Endothelial cell of umbilical vein (primary cell): ENCODE measurements at regions not wholly inside any gene's neighbourhood (a gene's known extent, or its start where the extent isn't known, plus 50 kb on each side); places are given as distances from the start of the nearest gene placed in this dataset.

Experiments
- BruUV-seq: library from RNA; stranded (reverse); fragments of 400-500 nt; replicated peaks from 2 replicates; lab custom pipeline; 2021; lab: Mats Ljungman, UMichigan
- CTCF ChIA-PET: fragments of 300-600, 350-600 bp; sonication (Branson Sonifier 250); formaldehyde crosslinking; loops from one replicate; lab custom pipeline; 2021; ENCODE audit warnings: antibody characterized with exemption, inconsistent platforms; lab: Charles Lee
- POLR2A ChIA-PET: fragments of 300-600, 350-600 bp; sonication (Branson Sonifier 250); formaldehyde crosslinking; loops from one replicate; lab custom pipeline; 2021; ENCODE audit warnings: antibody characterized with exemption, inconsistent platforms; lab: Charles Lee
- DNase-seq: peaks from one replicate; pipeline ENCODE4 v3.0.0-alpha.2; 2011; ENCODE audit warnings: low read depth, low spot score
- FAIRE-seq: peaks from 2 replicates; lab custom pipeline; 2011; peaks lifted over from hg19 to GRCh38; lab: Jason Lieb, UNC
- H2AFZ ChIP-seq: 2 replicates; pipeline ENCODE4 v1.6.0; 2012; ENCODE audit warnings: low read depth, low read length, control low read depth, inconsistent platforms
- H3K27ac ChIP-seq: 2 replicates; pipeline ENCODE4 v1.5.1; 2011; ENCODE audit warnings: low read depth, mild to moderate bottlenecking, control low read depth, low read length, moderate library complexity; ENCODE audit not compliant: insufficient read depth
- H3K27me3 ChIP-seq, 2 experiments: 2 replicates each; pipeline versions ENCODE4 v1.6.0 to v1.6.1; 2011; ENCODE audit warnings: low read length in 2 of 2, mixed read lengths in 1 of 2; ENCODE audit not compliant: control insufficient read depth in 2 of 2, insufficient read depth in 2 of 2
- H3K36me3 ChIP-seq, 2 experiments: 2 replicates in 1 of 2; 3 replicates in 1 of 2; pipeline ENCODE4 v1.5.1; 2011; ENCODE audit warnings: low read length in 2 of 2, mild to moderate bottlenecking in 1 of 2, moderate library complexity in 1 of 2; ENCODE audit not compliant: control insufficient read depth in 2 of 2, insufficient read depth in 2 of 2; ENCODE audit errors: extremely low read depth in 1 of 2
- H3K4me1 ChIP-seq: 3 replicates; pipeline ENCODE4 v1.5.1; 2011; ENCODE audit warnings: mild to moderate bottlenecking, low read length; ENCODE audit not compliant: control insufficient read depth, insufficient read depth; ENCODE audit errors: extremely low read depth
- H3K4me2 ChIP-seq: 2 replicates; pipeline ENCODE4 v1.6.1; 2011; ENCODE audit warnings: low read length, control low read depth, mixed read lengths; ENCODE audit not compliant: insufficient read depth
- H3K4me3 ChIP-seq, 3 experiments: fragments of 200-600 bp in 1 of 3; sonication (generic), shearing (Covaris generic) in 1 of 3; replicated peaks in 1 of 3; 2 replicates each; pipeline ENCODE4 v1.5.1; 2011 to 2016; ENCODE audit warnings: control low read depth in 3 of 3, low read length in 3 of 3, mild to moderate bottlenecking in 2 of 3, inconsistent platforms in 1 of 3, low read depth in 1 of 3, moderate library complexity in 1 of 3; ENCODE audit not compliant: insufficient read depth in 1 of 3
- H3K79me2 ChIP-seq: 2 replicates; pipeline ENCODE4 v1.6.0; 2012; ENCODE audit warnings: low read length, inconsistent platforms; ENCODE audit not compliant: control insufficient read depth, insufficient read depth
- H3K9ac ChIP-seq: replicated peaks from 2 replicates; pipeline ENCODE3; 2011; ENCODE audit warnings: low read length, control low read depth; ENCODE audit not compliant: insufficient read depth; ENCODE audit errors: extremely low read depth
- H3K9me1 ChIP-seq: replicated peaks from 3 replicates; pipeline ENCODE4 v1.6.0; 2011; ENCODE audit warnings: mild to moderate bottlenecking, low read length; ENCODE audit not compliant: control insufficient read depth, insufficient read depth; ENCODE audit errors: extremely low read depth
- H3K9me3 ChIP-seq: replicated peaks from 2 replicates; pipeline ENCODE4 v1.5.1; 2012; ENCODE audit warnings: low read length, inconsistent platforms; ENCODE audit not compliant: control insufficient read depth, insufficient read depth
- H4K20me1 ChIP-seq: replicated peaks from 2 replicates; pipeline ENCODE3; 2011; ENCODE audit warnings: mild to moderate bottlenecking, low read length; ENCODE audit not compliant: control insufficient read depth, insufficient read depth; ENCODE audit errors: extremely low read depth
- EZH2 ChIP-seq: IDR thresholded peaks from 2 replicates; pipeline ENCODE4 v1.6.1; 2012; ENCODE audit warnings: borderline replicate concordance, low read depth, mild to moderate bottlenecking, moderate library complexity, low read length, inconsistent platforms; ENCODE audit not compliant: severe bottlenecking
- FOS ChIP-seq: IDR thresholded peaks from 2 replicates; pipeline ENCODE4 v1.6.1; 2011; ENCODE audit warnings: mild to moderate bottlenecking, low read length, moderate library complexity, borderline replicate concordance; ENCODE audit not compliant: insufficient read depth
- GATA2 ChIP-seq: IDR thresholded peaks from 2 replicates; pipeline ENCODE4 v1.7.0; 2011; ENCODE audit warnings: low read depth, mild to moderate bottlenecking, moderate library complexity, mixed read lengths, low read length; ENCODE audit not compliant: insufficient read length, insufficient read depth
- JUN ChIP-seq: IDR thresholded peaks from 2 replicates; pipeline ENCODE4 v1.6.1; 2011; ENCODE audit warnings: borderline replicate concordance, low read depth; ENCODE audit not compliant: insufficient read length, insufficient read depth
- MYC ChIP-seq: IDR thresholded peaks from one replicate; pipeline ENCODE4 v1.6.1; 2011; ENCODE audit warnings: mild to moderate bottlenecking, low read depth, low read length
- POLR2A ChIP-seq: IDR thresholded peaks from 2 replicates; pipeline ENCODE4 v1.6.1; 2012; ENCODE audit warnings: low read depth, mild to moderate bottlenecking, control low read depth, low read length
- POLR2AphosphoS5 ChIP-seq: IDR thresholded peaks from 2 replicates; pipeline ENCODE4 v1.6.1; 2012; ENCODE audit warnings: low read depth, mild to moderate bottlenecking, control low read depth, low read length, moderate library complexity; ENCODE audit not compliant: insufficient read depth
- dilution Hi-C: fragments of 300-500 bp; cut with MboI; formaldehyde crosslinking; loops from one replicate; pipeline ENCODE4 v1.15.0; 2019; ENCODE audit warnings: low sequenced_read_pairs; ENCODE audit not compliant: extremely low pct_ligation_motif_present
- intact Hi-C: fragments of 100-400 bp; cut with micrococcal nuclease; formaldehyde crosslinking; loops from one replicate; pipeline ENCODE4 v1.10.0; 2022
- TF ChIP-seq, protein P1 (sequence below): IDR thresholded peaks from 2 replicates; pipeline ENCODE4 v1.6.1; 2011; ENCODE audit not compliant: insufficient read depth, insufficient read length
- TF ChIP-seq, protein P2 (sequence below), 2 donors: IDR thresholded peaks; 1 replicate in 1 of 2; 2 replicates in 1 of 2; pipeline ENCODE4 v1.5.1; 2011; ENCODE audit warnings: low read length in 2 of 2, mild to moderate bottlenecking in 2 of 2, moderate library complexity in 2 of 2, control low read depth in 1 of 2, inconsistent platforms in 1 of 2, low read depth in 1 of 2; ENCODE audit not compliant: insufficient read depth in 1 of 2; ENCODE audit errors: extremely low read depth in 1 of 2

DNA sequence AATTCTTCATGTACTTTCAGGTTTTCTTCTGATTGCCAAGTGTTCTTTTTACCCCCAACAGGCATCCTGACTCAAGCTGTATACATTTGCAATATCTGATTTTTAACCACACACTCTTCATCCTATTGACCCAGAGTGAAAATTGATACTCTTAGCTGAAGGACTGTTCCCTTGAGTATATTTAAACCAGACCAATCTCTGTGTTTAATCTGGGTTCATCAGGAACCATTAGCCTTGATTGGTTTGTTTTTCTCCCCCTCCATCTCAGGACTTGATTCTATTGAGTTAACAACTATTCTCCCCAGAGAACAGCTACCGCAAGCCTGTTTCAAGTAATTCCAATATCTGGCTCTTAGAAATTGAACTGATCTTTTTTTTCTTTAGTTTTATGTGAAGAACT is 222.3 kb upstream of the NOVA1 start:
- Histone ChIP-seq H3K9me3 (no peaks in the 10 kb centered on the region), H3K4me2 (peak overlapping the region; percentile 70), H3K79me2 (no peaks in the 10 kb centered on the region), H3K9me1 (no peaks in the 10 kb centered on the region), H3K4me3 (no peak overlapping the region), H3K36me3 (no peaks in the 10 kb centered on the region), H3K4me1 (peaks cover 22% of the 10 kb centered on the region), H3K27ac (peak overlapping the region; percentile 48), H4K20me1 (no peaks in the 10 kb centered on the region), H2AFZ (peak overlapping the region; percentile 48), H3K27me3 (no peaks in the 10 kb centered on the region), H3K9ac (no peak overlapping the region)
- no TSS peak for BruUV-seq
- POLR2A ChIA-PET, result no interaction called here
- DNase-seq (no peak), FAIRE-seq (no peak)
- CTCF ChIA-PET, result interaction anchor here (1.1 to 2.3 kb wide), 5 partner anchors 12 to 97 kb away, joined by 3 to 9 read pairs (median 4); no protein-coding TSS in a partner anchor
- intact Hi-C loops, result no loop called here
- dilution Hi-C loops, result no loop called here
- TF ChIP-seq, protein P1, sequence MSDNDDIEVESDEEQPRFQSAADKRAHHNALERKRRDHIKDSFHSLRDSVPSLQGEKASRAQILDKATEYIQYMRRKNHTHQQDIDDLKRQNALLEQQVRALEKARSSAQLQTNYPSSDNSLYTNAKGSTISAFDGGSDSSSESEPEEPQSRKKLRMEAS, result no peak
- TF ChIP-seq, protein P2, sequence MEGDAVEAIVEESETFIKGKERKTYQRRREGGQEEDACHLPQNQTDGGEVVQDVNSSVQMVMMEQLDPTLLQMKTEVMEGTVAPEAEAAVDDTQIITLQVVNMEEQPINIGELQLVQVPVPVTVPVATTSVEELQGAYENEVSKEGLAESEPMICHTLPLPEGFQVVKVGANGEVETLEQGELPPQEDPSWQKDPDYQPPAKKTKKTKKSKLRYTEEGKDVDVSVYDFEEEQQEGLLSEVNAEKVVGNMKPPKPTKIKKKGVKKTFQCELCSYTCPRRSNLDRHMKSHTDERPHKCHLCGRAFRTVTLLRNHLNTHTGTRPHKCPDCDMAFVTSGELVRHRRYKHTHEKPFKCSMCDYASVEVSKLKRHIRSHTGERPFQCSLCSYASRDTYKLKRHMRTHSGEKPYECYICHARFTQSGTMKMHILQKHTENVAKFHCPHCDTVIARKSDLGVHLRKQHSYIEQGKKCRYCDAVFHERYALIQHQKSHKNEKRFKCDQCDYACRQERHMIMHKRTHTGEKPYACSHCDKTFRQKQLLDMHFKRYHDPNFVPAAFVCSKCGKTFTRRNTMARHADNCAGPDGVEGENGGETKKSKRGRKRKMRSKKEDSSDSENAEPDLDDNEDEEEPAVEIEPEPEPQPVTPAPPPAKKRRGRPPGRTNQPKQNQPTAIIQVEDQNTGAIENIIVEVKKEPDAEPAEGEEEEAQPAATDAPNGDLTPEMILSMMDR (IDR thresholded peaks at IDR 0.05; ENCODE audit: extremely low read depth in 1 of 2, insufficient read depth in 1 of 2, low read depth in 1 of 2, low read length in 2 of 2), result no peak
- TF ChIP-seq POLR2AphosphoS5 (no peak), EZH2 (no peak), POLR2A (no peak), JUN (no peak), FOS (no peak), MYC (no peak), GATA2 (no peak)
